DND-41 (cell line): ENCODE measurements at regions not wholly inside any gene's neighbourhood (a gene's known extent, or its start where the extent isn't known, plus 50 kb on each side); places are given as distances from the start of the nearest gene placed in this dataset.

Experiments
- ATAC-seq: fragments of 200-7000 bp; cut with Tn5 transposase; 3 replicates; pipeline ENCODE4 v1.9.1; 2021; ENCODE audit warnings: low read depth; ENCODE audit not compliant: insufficient read depth
- DNase-seq: peaks from one replicate; pipeline ENCODE4 v3.0.0-alpha.2; 2020
- H2AFZ ChIP-seq: 2 replicates; pipeline ENCODE4 v1.6.0; 2012; ENCODE audit warnings: low read depth, low read length
- H3K27ac ChIP-seq: 2 replicates; pipeline ENCODE4 v1.5.1; 2012; ENCODE audit warnings: low read length, inconsistent platforms
- H3K27me3 ChIP-seq: fragments of 200-600 bp; sonication (generic); 2 replicates; pipeline ENCODE4 v1.6.0; 2012; ENCODE audit warnings: low read length, mild to moderate bottlenecking, inconsistent platforms; ENCODE audit not compliant: insufficient read depth, poor library complexity
- H3K36me3 ChIP-seq: 2 replicates; pipeline ENCODE4 v1.5.1; 2012; ENCODE audit warnings: low read length, inconsistent platforms; ENCODE audit not compliant: insufficient read depth
- H3K4me1 ChIP-seq: 2 replicates; pipeline ENCODE4 v1.5.1; 2012; ENCODE audit warnings: mild to moderate bottlenecking, low read length; ENCODE audit not compliant: insufficient read depth
- H3K4me2 ChIP-seq: 2 replicates; pipeline ENCODE4 v1.6.0; 2012; ENCODE audit warnings: mild to moderate bottlenecking, moderate library complexity, low read length, inconsistent platforms; ENCODE audit not compliant: insufficient read depth
- H3K4me3 ChIP-seq, 2 experiments: fragments of 200-600 bp in 1 of 2; shearing (Covaris generic) in 1 of 2; 2 replicates each; pipeline ENCODE4 v1.5.1; 2012 to 2016; ENCODE audit warnings: inconsistent platforms in 2 of 2, low read length in 2 of 2, mild to moderate bottlenecking in 2 of 2, low read depth in 1 of 2, moderate library complexity in 1 of 2
- H3K79me2 ChIP-seq: 2 replicates; pipeline ENCODE4 v1.6.0; 2012; ENCODE audit warnings: low read length, inconsistent platforms; ENCODE audit not compliant: insufficient read depth
- H3K9ac ChIP-seq: 2 replicates; pipeline ENCODE4 v1.6.0; 2012; ENCODE audit warnings: low read depth, mild to moderate bottlenecking, inconsistent platforms, low read length, moderate library complexity
- H3K9me3 ChIP-seq: 2 replicates; pipeline ENCODE4 v1.5.1; 2012; ENCODE audit warnings: low read length, moderate library complexity, mild to moderate bottlenecking, inconsistent platforms; ENCODE audit not compliant: insufficient read depth, severe bottlenecking
- H4K20me1 ChIP-seq: 2 replicates; pipeline ENCODE4 v1.6.0; 2012; ENCODE audit warnings: low read length; ENCODE audit not compliant: insufficient read depth
- CTCF ChIP-seq: IDR thresholded peaks from 2 replicates; pipeline ENCODE4 v1.5.1; 2012; ENCODE audit warnings: borderline replicate concordance, low read length, moderate library complexity, mild to moderate bottlenecking; ENCODE audit not compliant: poor library complexity, severe bottlenecking; ENCODE audit errors: extremely low read depth
- EZH2 ChIP-seq: IDR thresholded peaks from 3 replicates; pipeline ENCODE4 v1.6.1; 2012; ENCODE audit warnings: borderline replicate concordance, low read depth, mild to moderate bottlenecking, moderate library complexity, low read length, inconsistent platforms; ENCODE audit not compliant: severe bottlenecking

GRCh38 chr2:221198309-221198708 lies 373.8 kb downstream of the EPHA4 start:
- ATAC-seq (no peak), DNase-seq (no peak)
- no peaks in the 10 kb centered on the region for H3K4me1 ChIP-seq
- H4K20me1 ChIP-seq: no peaks in the 10 kb centered on the region
- H3K9me3 ChIP-seq: no peaks in the 10 kb centered on the region
- no peak overlapping the region for H3K9ac ChIP-seq
- no peak overlapping the region for H3K4me2 ChIP-seq
- no peaks in the 10 kb centered on the region for H3K36me3 ChIP-seq
- no peak overlapping the region for H3K4me3 ChIP-seq
- H2AFZ ChIP-seq: no peak overlapping the region
- TF ChIP-seq CTCF (no peak), EZH2 (no peak)
- no peak overlapping the region for H3K27ac ChIP-seq
- no peaks in the 10 kb centered on the region for H3K79me2 ChIP-seq
- H3K27me3 ChIP-seq: no peaks in the 10 kb centered on the region

GRCh38 chr2:221200184-221200839 lies 371.8 kb downstream of the EPHA4 start:
- no peaks in the 10 kb centered on the region for H4K20me1 ChIP-seq
- H3K9ac ChIP-seq: no peak overlapping the region
- no peaks in the 10 kb centered on the region for H3K4me1 ChIP-seq
- H3K27me3 ChIP-seq: no peaks in the 10 kb centered on the region
- ATAC-seq (no peak), DNase-seq (no peak)
- H3K36me3 ChIP-seq: no peaks in the 10 kb centered on the region
- TF ChIP-seq CTCF (no peak), EZH2 (no peak)
- H3K79me2 ChIP-seq: no peaks in the 10 kb centered on the region
- H3K9me3 ChIP-seq: no peaks in the 10 kb centered on the region
- H3K27ac ChIP-seq: no peak overlapping the region
- H3K4me2 ChIP-seq: no peak overlapping the region
- H2AFZ ChIP-seq: no peak overlapping the region
- no peak overlapping the region for H3K4me3 ChIP-seq

GRCh38 chr2:221202431-221202830 lies 369.7 kb downstream of the EPHA4 start:
- H3K27ac ChIP-seq: no peak overlapping the region
- ATAC-seq (no peak), DNase-seq (no peak)
- no peaks in the 10 kb centered on the region for H3K79me2 ChIP-seq
- H3K4me2 ChIP-seq: no peak overlapping the region
- H3K4me1 ChIP-seq: no peaks in the 10 kb centered on the region
- H3K4me3 ChIP-seq: no peak overlapping the region
- H3K9me3 ChIP-seq: no peaks in the 10 kb centered on the region
- H2AFZ ChIP-seq: no peak overlapping the region
- TF ChIP-seq EZH2: no peak
- no peak for TF ChIP-seq CTCF
- no peaks in the 10 kb centered on the region for H3K36me3 ChIP-seq
- H3K9ac ChIP-seq: no peak overlapping the region
- no peaks in the 10 kb centered on the region for H3K27me3 ChIP-seq
- H4K20me1 ChIP-seq: no peaks in the 10 kb centered on the region
